ENCODE measurements at regions not wholly inside any gene's neighbourhood (a gene's known extent, or its start where the extent isn't known, plus 50 kb on each side); places are given as distances from the start of the nearest gene placed in this dataset.

DNA sequence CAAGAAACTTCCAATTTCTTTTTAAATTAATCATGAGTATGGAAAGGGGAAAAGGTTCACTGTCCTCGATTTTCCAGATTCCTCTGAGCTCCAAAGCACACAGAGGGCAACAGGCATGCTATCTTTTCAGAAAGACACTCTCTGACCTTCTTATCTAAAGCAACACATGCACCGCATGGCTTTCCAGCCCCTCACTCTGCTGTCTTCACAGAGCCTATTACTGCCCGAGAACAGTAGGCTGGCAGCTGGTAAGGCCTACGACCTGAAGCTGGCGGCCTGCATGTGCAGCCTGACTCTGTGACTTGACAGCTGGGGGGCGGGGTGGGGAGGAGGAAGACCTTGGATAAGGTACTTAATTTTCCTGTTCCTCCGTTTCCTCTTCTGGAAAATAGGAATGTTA, 86.3 kb downstream of the ELOVL4 start:
- no peak for TF ChIP-seq EP300 (IDR thresholded peaks at IDR 0.05; ENCODE audit: borderline replicate concordance in 1 of 2, low read depth in 1 of 2, low read length in 1 of 2)
- no peak for TF ChIP-seq FOXM1 (IDR thresholded peaks at IDR 0.05; ENCODE audit: low read depth)
- no peak for TF ChIP-seq POLR2AphosphoS5 (IDR thresholded peaks at IDR 0.05; ENCODE audit: low read depth, low read length)
- TF ChIP-seq SIN3A (IDR thresholded peaks at IDR 0.05; ENCODE audit: borderline replicate concordance, low read depth, low read length): no peak
- no peak for TF ChIP-seq FOSL2 (IDR thresholded peaks at IDR 0.05; ENCODE audit: borderline replicate concordance, low read depth)
- TF ChIP-seq, protein P1, sequence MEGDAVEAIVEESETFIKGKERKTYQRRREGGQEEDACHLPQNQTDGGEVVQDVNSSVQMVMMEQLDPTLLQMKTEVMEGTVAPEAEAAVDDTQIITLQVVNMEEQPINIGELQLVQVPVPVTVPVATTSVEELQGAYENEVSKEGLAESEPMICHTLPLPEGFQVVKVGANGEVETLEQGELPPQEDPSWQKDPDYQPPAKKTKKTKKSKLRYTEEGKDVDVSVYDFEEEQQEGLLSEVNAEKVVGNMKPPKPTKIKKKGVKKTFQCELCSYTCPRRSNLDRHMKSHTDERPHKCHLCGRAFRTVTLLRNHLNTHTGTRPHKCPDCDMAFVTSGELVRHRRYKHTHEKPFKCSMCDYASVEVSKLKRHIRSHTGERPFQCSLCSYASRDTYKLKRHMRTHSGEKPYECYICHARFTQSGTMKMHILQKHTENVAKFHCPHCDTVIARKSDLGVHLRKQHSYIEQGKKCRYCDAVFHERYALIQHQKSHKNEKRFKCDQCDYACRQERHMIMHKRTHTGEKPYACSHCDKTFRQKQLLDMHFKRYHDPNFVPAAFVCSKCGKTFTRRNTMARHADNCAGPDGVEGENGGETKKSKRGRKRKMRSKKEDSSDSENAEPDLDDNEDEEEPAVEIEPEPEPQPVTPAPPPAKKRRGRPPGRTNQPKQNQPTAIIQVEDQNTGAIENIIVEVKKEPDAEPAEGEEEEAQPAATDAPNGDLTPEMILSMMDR (IDR thresholded peaks at IDR 0.05): no peak
- TF ChIP-seq, protein P2, sequence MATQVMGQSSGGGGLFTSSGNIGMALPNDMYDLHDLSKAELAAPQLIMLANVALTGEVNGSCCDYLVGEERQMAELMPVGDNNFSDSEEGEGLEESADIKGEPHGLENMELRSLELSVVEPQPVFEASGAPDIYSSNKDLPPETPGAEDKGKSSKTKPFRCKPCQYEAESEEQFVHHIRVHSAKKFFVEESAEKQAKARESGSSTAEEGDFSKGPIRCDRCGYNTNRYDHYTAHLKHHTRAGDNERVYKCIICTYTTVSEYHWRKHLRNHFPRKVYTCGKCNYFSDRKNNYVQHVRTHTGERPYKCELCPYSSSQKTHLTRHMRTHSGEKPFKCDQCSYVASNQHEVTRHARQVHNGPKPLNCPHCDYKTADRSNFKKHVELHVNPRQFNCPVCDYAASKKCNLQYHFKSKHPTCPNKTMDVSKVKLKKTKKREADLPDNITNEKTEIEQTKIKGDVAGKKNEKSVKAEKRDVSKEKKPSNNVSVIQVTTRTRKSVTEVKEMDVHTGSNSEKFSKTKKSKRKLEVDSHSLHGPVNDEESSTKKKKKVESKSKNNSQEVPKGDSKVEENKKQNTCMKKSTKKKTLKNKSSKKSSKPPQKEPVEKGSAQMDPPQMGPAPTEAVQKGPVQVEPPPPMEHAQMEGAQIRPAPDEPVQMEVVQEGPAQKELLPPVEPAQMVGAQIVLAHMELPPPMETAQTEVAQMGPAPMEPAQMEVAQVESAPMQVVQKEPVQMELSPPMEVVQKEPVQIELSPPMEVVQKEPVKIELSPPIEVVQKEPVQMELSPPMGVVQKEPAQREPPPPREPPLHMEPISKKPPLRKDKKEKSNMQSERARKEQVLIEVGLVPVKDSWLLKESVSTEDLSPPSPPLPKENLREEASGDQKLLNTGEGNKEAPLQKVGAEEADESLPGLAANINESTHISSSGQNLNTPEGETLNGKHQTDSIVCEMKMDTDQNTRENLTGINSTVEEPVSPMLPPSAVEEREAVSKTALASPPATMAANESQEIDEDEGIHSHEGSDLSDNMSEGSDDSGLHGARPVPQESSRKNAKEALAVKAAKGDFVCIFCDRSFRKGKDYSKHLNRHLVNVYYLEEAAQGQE (IDR thresholded peaks at IDR 0.05; ENCODE audit: low read depth, low read length): no peak
- TF ChIP-seq, protein P3, sequence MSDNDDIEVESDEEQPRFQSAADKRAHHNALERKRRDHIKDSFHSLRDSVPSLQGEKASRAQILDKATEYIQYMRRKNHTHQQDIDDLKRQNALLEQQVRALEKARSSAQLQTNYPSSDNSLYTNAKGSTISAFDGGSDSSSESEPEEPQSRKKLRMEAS (IDR thresholded peaks at IDR 0.05; ENCODE audit: low read depth): no peak
- TF ChIP-seq GABPA (IDR thresholded peaks at IDR 0.05; ENCODE audit: low read depth): no peak
- no peak for TF ChIP-seq FOXJ3 (CRISPR knock-in tag; IDR thresholded peaks at IDR 0.05)
- no peak for TF ChIP-seq TAF1 (IDR thresholded peaks at IDR 0.05; ENCODE audit: borderline replicate concordance, low read depth, low read length)
- no peak for TF ChIP-seq SMC3 (IDR thresholded peaks at IDR 0.05; ENCODE audit: low read depth, low read length)
- no peak for TF ChIP-seq RAD21 (IDR thresholded peaks at IDR 0.05; ENCODE audit: low read length)
- TF ChIP-seq CHD2 (IDR thresholded peaks at IDR 0.05; ENCODE audit: low read length, partially characterized antibody): no peak

Measured in SK-N-SH (cell line).